Renal cortical epithelial cell (primary cell): ENCODE measurements at regions not wholly inside any gene's neighbourhood (a gene's known extent, or its start where the extent isn't known, plus 50 kb on each side); places are given as distances from the start of the nearest gene placed in this dataset.
"Not testable (repeated sequence)": the region's sequence is repeated elsewhere in the genome, so short reads cannot be mapped to it uniquely, and the experiment has no call there.

ENCODE experiments used
- DNase-seq: peaks from one replicate; pipeline ENCODE4 v3.0.0-alpha.2; 2011; ENCODE audit warnings: low read depth

DNA sequence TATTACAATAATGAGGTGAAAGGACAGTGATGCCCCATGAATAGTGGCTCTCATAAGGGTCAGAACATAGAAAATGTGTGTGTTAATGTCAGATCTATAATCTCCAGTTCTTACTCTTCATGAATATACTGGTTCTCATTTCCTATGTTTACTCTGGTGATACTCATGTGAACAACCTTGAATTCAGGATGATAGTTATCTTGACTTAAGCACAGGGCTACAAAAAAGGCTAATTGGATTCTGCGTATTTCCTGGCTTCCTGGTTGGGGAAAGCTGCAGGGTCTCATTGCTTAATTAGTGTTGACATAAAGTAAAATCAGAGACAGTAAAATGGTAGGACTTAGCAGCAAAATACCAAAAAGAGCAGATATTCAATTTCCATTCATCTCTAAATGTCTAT lies 1316.8 kb upstream of the RAG2 start:
- no peak for DNase-seq

DNA sequence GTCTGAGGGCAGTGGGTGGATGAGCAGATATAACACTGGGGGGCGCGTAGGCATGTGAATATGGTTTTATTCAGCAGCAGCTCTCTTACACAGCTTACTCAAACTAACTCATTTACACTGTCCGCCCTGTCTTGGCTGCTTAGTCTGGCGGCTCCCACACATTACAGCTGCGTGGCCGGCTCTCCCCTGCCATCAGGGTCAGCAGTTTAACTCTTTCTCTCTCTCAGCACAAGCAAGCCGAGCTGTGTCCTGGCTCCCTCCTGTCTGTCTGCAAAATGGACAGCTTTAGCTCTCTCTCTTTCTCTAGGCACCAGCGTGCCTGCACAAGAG lies 1310.1 kb upstream of the RAG2 start:
- DNase-seq = no peak

DNA sequence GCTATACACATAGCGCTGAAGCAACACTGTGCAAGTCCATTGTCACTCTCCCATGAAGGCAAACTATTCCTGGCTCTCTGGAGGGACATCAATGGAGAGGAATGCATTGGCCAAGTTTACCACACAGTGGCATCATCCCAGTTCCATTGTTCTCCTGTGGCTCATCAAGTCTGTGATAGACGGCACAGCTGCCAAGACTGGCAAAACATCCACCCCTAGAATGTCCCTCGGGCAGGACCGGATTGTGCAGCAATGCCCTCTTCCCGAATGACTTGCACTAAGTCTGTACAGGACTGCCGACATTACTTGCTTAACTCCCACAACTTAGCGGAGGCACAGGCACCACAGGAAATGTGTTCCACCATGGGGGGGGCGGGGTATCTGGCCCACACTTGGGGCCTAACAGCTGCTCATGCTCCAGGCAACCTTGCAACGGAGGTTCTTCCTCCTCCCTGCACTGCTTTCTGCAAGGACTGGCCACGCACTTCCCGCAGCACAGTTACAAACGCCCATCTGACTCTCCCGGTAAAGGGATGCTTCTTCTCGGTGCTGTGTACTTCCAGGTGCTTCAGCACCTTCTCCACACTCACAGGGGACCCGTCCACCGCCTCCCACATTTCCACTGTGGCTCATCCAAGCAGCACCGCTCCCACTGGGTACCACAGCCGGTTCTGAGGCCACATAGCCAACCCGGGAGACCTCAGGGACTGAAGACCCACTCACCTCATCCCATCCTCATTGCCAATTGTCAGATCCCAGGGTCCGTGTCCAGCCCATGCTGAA lies 1309.6 kb upstream of the RAG2 start:
- DNase-seq = no peak

DNA sequence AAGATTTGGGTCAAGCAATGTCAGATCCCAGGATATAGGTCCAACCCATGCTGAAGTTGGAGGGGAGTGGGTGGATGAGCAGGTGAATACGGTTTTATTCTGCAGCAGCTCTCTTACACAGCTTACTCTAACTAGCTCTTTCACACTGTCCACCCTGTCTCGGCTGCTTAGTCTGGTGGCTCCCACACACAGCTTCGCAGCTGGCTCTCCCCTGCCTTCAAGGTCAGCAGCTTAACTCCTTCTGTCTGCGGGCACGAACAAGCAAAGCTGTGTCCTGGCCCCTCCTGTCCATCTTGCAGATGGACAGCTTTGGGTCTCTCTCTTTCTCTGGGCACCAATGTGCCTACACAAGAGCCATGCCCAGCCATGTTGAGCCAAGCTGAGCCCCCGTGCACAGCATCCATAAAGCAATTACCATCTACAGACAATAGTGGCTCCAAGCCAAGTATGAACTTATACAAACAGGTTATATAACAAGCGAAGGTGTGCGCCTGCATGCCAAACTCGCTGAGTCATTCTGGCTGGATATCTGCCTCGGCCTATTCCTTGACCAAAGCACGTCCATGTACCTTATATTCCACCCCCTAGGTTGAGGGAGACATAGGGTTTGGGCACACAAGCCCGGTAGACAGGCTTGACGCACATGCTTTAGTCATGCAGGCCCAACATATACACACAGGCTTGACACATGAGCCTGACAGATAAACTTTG lies 1307.8 kb upstream of the RAG2 start:
- peak; percentile 0 for DNase-seq

DNA sequence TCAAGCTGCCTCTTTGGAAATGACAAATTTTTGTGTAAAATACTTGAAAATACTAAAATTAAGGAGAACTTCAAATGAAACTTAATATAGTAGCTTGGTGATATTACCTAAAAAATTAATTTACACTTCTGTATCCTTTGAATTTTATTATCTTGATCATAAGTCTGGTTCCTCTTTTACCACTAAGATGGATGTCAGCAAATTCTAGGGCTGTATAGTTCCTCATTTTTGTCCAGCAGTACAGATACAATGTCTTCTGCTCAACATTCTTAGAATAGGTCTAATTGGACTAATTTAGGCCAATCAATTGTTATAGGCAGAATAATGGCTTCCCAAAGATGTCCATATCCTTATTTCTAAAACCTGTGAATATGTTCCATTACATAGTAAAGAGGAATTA lies 1298.0 kb upstream of the RAG2 start:
- DNase-seq = no peak

DNA sequence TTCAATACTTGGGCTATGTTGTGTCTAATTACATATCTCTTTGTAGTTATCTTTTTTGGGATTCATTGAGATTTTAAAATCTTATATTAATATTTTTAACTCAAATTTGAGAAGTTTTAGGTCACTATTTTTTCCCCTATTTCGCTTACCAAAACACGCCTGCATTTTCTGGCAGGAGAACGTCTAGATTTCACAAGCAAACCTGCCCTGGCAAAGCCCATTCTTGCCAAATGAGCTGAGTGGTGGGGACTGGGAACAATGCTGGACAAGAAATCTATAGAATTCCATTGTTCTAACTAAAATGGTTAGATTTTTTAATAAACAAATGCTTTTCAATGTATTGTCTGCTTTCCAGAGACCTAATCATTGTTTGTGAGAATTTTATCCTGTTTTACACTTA lies 1283.7 kb upstream of the RAG2 start:
- no peak for DNase-seq

DNA sequence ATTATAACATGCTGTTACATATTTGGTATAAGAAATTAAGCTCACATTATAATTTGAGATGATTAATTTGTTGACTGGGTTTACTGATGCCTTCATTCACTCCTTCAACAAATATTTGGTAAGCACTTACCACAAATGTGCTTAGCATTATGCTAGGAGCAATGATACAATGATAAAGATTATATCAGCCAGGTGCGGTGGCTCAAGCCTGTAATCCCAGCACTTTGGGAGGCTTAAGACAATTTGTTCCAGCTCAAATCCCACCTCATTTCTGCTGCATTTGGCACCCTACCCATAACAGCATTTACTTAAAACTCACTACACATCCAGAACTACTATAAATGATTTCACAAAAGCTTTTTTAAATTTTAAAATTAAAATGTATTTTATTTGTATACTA lies 1263.6 kb upstream of the RAG2 start:
- DNase-seq = no peak

DNA sequence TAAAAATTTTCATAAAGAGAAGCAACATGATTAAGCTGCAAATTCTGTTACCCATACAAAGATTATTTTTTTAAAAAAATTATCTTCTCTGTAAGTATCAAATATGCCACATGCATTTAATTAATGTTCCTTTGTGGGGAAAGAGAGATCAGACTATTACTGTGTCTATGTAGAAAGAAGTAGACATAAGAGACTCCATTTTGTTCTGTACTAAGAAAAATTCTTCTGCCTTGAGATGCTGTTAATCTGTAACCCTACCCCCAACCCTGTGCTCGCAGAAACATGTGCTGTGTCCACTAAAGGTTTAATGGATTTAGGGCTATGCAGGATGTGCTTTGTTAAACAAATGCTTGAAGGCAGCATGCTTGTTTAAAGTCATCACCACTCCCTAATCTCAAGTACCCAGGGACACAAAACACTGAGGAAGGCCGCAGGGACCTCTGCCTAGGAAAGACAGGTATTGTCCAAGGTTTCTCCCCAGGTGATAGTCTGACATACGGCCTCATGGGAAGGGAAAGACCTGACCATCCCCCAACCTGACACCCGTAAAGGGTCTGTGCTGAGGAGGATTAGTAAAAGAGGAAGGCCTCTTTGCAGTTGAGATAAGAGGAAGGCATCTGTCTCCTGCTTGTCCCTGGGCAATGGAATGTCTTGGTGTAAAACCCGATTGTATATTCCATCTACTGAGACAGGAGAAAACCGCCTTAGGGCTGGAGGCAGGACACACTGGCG lies 1260.9 kb upstream of the RAG2 start:
- not testable (repeated sequence) for DNase-seq

DNA sequence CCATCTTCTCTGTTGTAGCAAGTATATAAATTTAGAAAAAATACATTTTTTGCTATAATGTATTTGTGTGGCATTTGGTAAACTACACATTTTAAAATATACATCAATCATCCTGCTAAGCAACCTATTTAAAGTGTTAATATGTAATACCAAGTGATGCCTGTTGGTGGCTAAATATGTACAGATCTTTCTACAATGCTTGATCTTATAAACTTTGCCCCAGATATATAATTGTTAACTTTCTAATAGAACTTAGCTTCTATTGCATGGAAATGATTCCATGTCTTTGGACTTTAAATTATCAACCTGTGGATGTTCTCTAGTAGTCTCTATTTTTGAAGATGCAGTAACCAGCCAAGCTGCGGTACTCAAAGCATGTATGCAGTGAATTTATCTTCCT lies 1260.4 kb upstream of the RAG2 start:
- DNase-seq = no peak

DNA sequence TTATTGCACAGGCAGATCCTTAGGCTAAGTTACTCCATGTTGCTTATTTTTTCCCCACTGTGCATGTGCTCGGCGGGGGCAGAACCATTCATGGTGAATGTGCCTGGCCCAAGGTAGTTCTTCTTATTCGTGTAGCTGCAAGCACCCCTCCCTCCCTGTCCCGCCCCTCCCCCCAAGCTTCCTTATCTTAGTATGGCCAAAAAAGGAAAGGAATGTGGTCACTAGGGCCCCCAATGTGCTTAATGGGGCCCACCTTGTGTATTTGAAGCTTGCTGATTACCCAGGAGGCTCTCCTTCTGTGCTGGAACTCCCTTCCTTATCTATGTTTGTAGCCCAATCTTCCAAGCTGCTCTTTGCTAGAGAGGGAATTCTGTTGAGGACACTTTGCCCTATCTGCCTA lies 1259.7 kb upstream of the RAG2 start:
- DNase-seq = no peak

DNA sequence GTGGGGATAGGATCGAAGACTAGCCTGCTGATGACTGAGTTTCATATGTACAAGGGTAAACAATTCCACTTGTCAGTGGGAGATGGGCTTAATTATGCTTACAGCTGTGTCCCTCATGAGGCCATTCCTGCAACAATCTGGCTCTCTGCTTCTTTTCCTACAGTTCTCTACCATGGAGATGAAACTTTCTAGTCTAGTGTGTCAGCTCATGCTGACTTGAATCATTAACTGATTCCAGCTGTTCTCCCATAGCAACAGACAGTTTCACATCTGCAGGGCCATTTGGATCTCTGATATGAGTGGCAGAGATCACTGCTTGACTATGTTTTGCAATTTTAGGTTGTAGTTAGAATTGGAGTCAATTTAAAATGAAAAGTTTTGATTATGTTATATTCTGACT lies 1251.7 kb upstream of the RAG2 start:
- no peak for DNase-seq

DNA sequence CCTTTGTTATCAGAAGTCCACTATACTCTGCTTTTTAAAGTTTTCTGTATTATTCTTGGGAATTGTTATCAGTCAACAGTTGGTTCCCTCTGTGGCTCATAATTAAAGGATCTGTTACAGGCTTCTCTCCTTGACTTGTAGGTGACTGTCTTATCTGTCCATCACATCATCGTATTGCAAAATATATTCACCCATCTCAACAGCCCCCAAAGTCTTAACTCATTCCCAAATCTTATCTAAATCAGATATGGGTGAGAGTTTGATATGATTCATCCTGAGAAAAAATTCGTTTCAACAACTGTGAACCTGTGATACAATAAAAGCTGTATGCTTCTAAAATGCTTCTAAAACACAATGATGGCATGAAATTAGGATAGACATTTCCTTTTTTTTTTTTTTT lies 1245.6 kb upstream of the RAG2 start:
- no peak for DNase-seq

DNA sequence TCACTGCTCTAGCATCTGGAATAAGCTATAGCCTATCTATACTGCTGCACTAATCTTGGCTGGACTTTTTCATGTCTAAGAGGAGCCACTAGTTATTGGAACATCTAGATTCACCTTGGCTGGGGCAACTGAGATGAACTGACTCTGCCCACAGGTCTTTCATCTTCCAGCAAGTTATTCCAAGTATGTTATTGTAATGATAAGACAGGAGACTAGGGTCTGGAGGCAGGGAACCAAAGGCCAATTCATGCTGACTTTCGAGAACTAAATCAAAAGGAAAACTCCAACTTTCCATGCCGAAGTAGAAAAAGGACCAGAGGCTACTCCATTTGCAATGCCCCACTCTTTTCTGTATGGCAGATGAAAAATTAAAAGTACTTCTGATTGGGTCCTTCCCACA lies 1243.0 kb upstream of the RAG2 start:
- no peak for DNase-seq

DNA sequence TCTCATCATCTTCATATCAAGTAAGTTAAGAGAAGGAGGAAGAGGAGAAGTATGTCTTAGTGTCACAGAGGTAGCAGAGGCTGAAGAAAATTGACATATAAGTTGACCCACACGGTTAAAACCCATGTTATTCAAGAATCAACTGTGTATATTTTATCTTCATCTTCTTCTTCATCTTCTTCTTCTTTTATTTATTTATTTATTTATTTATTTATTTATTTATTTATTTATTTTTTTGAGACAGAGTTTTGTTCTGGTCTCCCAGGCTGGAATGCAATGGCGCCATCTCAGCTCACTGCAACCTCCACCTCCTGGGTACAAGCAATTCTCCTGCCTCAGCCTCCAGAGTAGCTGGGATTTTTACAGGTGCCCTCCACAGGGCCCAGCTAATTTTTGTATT lies 1242.3 kb upstream of the RAG2 start:
- DNase-seq = not testable (repeated sequence)

DNA sequence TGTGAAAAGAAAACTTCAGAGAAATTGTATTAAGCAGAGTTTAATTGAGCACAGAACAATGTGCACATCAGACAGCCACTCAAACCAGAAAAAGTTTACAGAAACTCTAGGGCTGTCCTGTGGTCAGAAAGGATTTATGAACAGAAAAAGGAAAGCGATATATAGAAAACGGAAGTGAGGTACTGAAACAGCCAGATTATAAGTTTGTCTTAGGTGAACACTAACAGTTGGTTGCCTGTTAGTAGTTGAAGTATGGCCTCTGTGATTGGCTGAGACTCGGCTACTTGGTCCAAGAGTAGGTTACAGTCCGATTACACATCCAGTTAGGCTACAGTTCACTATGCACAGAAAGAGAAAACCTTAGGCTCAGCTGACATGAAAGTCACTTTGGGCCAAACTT lies 1232.5 kb upstream of the RAG2 start:
- DNase-seq = no peak

DNA sequence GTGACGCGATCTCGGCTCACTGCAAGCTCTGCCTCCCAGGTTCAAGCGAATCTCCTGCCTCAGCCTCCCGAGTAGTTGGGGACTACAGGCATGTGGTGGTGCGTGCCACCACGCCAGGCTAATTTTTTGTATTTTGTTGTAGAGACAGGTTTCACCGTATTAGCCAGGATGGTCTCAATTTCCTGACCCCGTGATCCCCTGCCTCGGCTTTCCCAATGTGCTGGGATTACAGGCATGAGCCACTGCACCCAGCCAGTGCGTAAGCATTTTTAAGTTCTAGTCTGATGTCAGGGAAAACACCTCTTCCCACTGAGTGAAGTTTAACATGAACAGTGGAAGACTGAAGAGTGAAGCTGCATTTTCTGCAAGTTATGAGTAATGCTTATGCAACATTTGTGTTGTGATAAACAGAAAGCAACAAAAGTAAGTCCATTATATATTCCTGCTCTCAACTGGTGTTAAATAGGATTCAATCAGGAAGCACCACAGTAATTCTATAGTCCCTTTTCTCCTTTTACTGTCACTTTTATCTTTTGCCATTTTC lies 1219.8 kb upstream of the RAG2 start:
- DNase-seq = peak; percentile 15

DNA sequence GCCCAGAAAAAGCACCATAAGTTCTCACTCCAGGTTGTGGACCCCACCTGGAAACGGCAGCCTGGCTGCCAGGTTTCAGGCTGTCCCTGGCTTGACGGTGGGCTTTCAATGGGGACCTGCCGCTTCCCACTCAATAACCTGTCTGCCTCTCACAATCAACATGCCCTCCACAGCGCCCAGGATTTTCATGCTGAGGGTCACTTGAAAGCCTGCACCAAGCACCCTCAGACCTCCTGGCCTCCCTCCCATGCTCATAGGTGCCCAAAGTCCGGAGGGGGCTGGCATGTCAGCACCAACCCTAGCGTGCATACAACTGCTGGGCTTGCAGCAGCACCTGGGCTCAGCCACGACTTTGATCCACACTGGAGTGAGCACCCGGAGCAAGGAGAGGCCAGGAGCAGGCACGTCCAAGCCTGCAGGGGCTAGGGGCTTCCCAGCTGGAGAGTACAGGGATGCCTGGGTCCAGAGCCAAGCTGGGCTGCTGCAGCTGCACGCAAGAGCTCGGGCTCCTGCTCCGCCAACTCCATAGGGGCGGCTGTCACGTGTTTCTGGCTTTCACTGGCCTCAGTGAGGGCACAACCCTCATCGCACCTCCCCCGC lies 1214.3 kb upstream of the RAG2 start:
- DNase-seq = no peak

DNA sequence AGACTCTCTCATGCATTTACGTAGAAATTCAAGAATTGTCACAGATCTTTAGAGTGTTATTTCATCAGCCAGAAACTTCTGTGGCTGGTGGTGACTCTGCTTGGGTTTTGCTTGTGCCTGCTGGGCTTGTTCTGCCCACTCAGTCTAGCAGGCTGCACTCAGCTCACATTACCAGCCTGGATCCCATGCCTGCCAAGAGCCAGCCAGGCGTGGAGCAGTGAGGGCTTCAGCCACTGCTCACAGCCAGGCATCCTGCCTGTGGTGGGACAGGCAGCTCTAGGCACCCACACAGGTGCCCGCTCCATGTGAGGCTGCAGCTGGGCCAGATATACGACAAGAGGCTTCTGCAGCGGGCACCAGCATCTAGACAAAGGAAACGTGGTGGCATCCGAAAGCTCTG lies 1213.3 kb upstream of the RAG2 start:
- peak; percentile 32 for DNase-seq

DNA sequence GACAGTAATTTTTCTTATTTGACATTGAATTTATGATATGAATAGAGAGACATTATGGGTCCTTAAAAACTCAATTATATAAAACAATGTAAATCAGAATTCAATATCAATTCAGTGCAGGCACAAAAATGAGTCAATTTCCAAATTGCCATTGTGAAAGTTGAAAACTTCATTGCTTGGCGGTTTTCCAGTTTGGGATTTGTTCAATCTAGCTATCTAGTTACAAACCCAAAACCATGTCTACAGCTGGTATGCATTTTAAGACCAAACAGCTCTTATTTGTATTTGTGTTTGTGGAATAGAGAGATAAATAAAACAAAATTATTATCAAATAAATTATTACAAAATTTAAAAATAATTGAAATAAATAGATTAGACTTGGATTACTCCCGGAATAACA lies 1206.6 kb upstream of the RAG2 start:
- no peak for DNase-seq

DNA sequence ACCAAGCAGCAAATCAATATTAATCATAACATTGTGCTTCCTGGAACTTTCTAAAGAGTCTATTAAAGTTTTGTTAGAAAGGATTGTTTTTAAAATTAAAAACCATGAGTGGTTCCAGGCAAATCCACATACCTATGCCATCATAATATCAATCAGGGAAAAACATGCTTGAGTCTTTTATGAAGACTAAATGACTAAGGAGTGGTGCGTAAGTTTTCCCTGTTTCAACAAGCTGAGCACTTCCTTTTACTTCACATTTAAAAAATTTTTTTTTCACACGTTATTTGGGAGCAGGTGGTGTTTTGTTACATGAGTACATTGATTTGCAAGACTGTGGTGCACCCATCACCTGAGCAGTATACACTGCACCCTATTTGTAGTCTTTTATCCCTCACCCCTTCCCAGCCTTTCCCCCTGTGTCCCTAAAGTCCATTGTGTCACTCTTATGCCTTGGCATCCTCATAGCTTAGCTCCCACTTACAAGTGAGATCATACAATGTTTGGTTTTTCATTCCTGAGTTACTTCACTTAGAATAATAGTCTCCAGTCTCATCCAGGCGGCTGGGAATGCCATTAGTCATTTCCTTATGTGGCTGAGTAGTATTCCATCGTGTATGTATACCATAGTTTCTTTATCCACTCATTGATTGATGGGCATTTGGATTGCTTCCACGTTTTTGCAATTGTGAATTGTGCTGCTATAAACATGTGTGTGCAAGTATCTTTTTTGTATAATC lies 1190.3 kb upstream of the RAG2 start:
- DNase-seq = peak; percentile 57

DNA sequence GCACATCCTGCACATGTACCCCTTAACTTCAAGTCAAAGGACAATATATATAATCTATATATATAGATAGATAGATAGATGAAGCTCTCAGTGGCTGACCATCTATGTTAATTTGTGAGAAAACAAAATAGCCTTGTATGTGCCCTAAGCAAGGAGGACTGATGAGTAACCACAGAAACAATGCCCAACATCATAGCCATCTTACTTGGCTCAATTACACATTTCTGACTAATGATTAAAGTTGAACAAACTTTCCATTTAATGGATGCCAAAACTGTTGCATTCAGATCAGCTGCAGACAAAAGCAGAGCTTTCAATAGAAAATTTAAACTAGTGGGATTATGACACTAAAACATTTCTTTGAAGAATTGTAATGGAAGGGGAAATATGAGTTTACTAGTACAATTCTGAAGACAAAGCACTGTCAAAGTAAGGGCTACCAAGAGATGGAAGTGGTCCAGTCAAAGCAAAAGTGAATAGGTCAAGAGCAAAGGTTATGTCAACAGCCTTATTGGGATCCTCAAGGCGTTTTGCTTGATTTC lies 1188.2 kb upstream of the RAG2 start:
- peak; percentile 79 for DNase-seq
